NCI-H2171 (cell line): ENCODE measurements at regions not wholly inside any gene's neighbourhood (a gene's known extent, or its start where the extent isn't known, plus 50 kb on each side); places are given as distances from the start of the nearest gene placed in this dataset.

Experiments used
- DNase-seq: peaks from one replicate; lab custom pipeline; 2025; lab: John Stamatoyannopoulos, UW

GRCh38 chrX:20472620-20473258 is 206.0 kb upstream of the RPS6KA3 start:
- no peak for DNase-seq

- no peak for DNase-seq
Measured at GRCh38 chrX:20472148-20472547, 205.4 kb upstream of the RPS6KA3 start.

- no peak for DNase-seq
Measured at GRCh38 chrX:20471483-20471882, 204.8 kb upstream of the RPS6KA3 start.

GRCh38 chrX:20463296-20464075 is 196.8 kb upstream of the RPS6KA3 start:
- DNase-seq, result no peak

- DNase-seq, result no peak
Measured at GRCh38 chrX:20461576-20461975, 194.9 kb upstream of the RPS6KA3 start.

- DNase-seq, result peak; percentile 0
Measured at GRCh38 chrX:20461002-20461401, 194.3 kb upstream of the RPS6KA3 start.

- DNase-seq, result no peak
Measured at GRCh38 chrX:20459410-20460350, 193.0 kb upstream of the RPS6KA3 start.

GRCh38 chrX:20456971-20457370 is 190.3 kb upstream of the RPS6KA3 start:
- no peak for DNase-seq

GRCh38 chrX:20455001-20455400 is 188.3 kb upstream of the RPS6KA3 start:
- DNase-seq, result no peak

- DNase-seq, result no peak
Measured at GRCh38 chrX:20454117-20454516, 187.4 kb upstream of the RPS6KA3 start.

GRCh38 chrX:20452487-20452886 is 185.8 kb upstream of the RPS6KA3 start:
- DNase-seq, result no peak

- peak; percentile 13 for DNase-seq
Measured at GRCh38 chrX:20451929-20452328, 185.2 kb upstream of the RPS6KA3 start.

GRCh38 chrX:20445109-20445508 is 178.4 kb upstream of the RPS6KA3 start:
- DNase-seq, result no peak

GRCh38 chrX:20442597-20442996 is 175.9 kb upstream of the RPS6KA3 start:
- DNase-seq, result peak; percentile 2

GRCh38 chrX:20441123-20441522 is 174.4 kb upstream of the RPS6KA3 start:
- no peak for DNase-seq

GRCh38 chrX:20438871-20439526 is 172.3 kb upstream of the RPS6KA3 start:
- DNase-seq, result no peak

GRCh38 chrX:20437683-20438082 is 171.0 kb upstream of the RPS6KA3 start:
- DNase-seq, result no peak

- no peak for DNase-seq
Measured at GRCh38 chrX:20435913-20436312, 169.2 kb upstream of the RPS6KA3 start.

- DNase-seq, result no peak
Measured at GRCh38 chrX:20434986-20435385, 168.3 kb upstream of the RPS6KA3 start.

- DNase-seq, result no peak
Measured at GRCh38 chrX:20433388-20433775, 166.7 kb upstream of the RPS6KA3 start.

- no peak for DNase-seq
Measured at GRCh38 chrX:20432746-20433387, 166.2 kb upstream of the RPS6KA3 start.

GRCh38 chrX:20432048-20432447 is 165.3 kb upstream of the RPS6KA3 start:
- DNase-seq, result no peak
